ENCODE measurements at regions not wholly inside any gene's neighbourhood (a gene's known extent, or its start where the extent isn't known, plus 50 kb on each side); places are given as distances from the start of the nearest gene placed in this dataset.

DNA sequence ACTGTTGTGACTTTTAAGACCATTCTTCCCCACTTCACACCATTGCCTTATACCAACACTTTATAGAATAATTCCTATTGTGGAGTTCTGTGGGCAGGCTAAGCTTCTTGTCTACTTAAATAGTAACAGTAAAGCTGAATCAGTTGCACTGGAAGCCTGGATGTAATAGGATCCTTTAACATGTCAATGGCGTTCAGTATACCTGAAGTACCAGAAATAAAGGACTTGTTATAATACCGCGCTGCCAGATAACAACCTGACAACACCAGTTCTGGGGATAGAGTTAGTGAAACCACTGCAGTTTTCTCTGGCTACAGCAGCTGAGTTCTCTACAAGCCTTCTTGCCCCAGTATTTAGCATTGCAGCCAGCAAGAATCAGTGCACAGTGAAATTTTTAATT lies 52.0 kb upstream of the TNFRSF19 start:
- TF ChIP-seq, protein P1, sequence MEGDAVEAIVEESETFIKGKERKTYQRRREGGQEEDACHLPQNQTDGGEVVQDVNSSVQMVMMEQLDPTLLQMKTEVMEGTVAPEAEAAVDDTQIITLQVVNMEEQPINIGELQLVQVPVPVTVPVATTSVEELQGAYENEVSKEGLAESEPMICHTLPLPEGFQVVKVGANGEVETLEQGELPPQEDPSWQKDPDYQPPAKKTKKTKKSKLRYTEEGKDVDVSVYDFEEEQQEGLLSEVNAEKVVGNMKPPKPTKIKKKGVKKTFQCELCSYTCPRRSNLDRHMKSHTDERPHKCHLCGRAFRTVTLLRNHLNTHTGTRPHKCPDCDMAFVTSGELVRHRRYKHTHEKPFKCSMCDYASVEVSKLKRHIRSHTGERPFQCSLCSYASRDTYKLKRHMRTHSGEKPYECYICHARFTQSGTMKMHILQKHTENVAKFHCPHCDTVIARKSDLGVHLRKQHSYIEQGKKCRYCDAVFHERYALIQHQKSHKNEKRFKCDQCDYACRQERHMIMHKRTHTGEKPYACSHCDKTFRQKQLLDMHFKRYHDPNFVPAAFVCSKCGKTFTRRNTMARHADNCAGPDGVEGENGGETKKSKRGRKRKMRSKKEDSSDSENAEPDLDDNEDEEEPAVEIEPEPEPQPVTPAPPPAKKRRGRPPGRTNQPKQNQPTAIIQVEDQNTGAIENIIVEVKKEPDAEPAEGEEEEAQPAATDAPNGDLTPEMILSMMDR (IDR thresholded peaks at IDR 0.05) = no peak
- no peak for TF ChIP-seq POLR2A (IDR thresholded peaks at IDR 0.05)

Data from body of pancreas (tissue), 4 donors.